SH-SY5Y (cell line): ENCODE measurements at regions not wholly inside any gene's neighbourhood (a gene's known extent, or its start where the extent isn't known, plus 50 kb on each side); places are given as distances from the start of the nearest gene placed in this dataset.

Experiments used
- GATA2 ChIP-seq: IDR thresholded peaks from 2 replicates; pipeline ENCODE4 v1.6.1; 2011; ENCODE audit warnings: mild to moderate bottlenecking, low read depth, low read length
- GATA3 ChIP-seq: IDR thresholded peaks from 2 replicates; pipeline ENCODE4 v1.6.1; 2011; ENCODE audit warnings: low read depth, mild to moderate bottlenecking, low read length, moderate library complexity

- no peak for TF ChIP-seq GATA2
- no peak for TF ChIP-seq GATA3
Observed at GRCh38 chr6:144395826-144396225, 110.7 kb downstream of the UTRN start.
